ENCODE measurements at regions not wholly inside any gene's neighbourhood (a gene's known extent, or its start where the extent isn't known, plus 50 kb on each side); places are given as distances from the start of the nearest gene placed in this dataset.

GRCh38 chr6:14280766-14281293 lies 163.3 kb downstream of the CD83 start:
- TF ChIP-seq CTCF (IDR thresholded peaks at IDR 0.05) = no peak
- no peak for TF ChIP-seq POLR2A (IDR thresholded peaks at IDR 0.05)
- TF ChIP-seq POLR2AphosphoS5 (IDR thresholded peaks at IDR 0.05) = no peak

Measured in upper lobe of left lung (tissue), 4 donors.